ENCODE measurements at regions not wholly inside any gene's neighbourhood (a gene's known extent, or its start where the extent isn't known, plus 50 kb on each side); places are given as distances from the start of the nearest gene placed in this dataset.
"Not testable (repeated sequence)": the region's sequence is repeated elsewhere in the genome, so short reads cannot be mapped to it uniquely, and the experiment has no call there.

DNA sequence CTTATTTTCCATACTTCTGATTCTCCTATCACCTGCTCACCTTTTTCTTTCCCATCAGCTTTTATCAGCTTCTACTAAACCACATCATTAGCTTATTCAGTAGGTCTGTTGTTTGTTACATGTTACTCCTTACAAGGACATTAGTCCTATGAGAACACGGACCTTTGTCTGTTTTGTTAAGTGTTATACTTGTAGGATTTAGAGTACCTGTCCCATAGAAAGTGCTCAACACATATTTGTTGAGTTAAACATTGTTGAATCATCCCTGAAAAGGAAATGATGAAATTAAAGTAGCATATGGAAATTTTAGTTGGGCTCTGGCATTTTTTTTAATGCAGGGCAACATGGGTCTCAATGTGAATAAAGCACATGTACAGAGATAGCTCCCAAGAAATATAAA, 222.1 kb upstream of the CARD18 start:
- H3K36me3 Mint-ChIP-seq (ENCODE audit: low read depth): no peaks in the 10 kb centered on the region
- DNase-seq (ENCODE audit: low read depth, low spot score): no peak
- H3K4me1 Mint-ChIP-seq: peaks cover 6% of the 10 kb centered on the region
- H3K27me3 Mint-ChIP-seq (ENCODE audit: low read depth): peaks cover 10% of the 10 kb centered on the region
- H3K27ac Mint-ChIP-seq (ENCODE audit: unreplicated experiment): no peak overlapping the region
- no peak overlapping the region for H3K4me3 Mint-ChIP-seq
- H3K9me3 Mint-ChIP-seq: peaks cover 6% of the 10 kb centered on the region
- TF ChIP-seq, protein P1, sequence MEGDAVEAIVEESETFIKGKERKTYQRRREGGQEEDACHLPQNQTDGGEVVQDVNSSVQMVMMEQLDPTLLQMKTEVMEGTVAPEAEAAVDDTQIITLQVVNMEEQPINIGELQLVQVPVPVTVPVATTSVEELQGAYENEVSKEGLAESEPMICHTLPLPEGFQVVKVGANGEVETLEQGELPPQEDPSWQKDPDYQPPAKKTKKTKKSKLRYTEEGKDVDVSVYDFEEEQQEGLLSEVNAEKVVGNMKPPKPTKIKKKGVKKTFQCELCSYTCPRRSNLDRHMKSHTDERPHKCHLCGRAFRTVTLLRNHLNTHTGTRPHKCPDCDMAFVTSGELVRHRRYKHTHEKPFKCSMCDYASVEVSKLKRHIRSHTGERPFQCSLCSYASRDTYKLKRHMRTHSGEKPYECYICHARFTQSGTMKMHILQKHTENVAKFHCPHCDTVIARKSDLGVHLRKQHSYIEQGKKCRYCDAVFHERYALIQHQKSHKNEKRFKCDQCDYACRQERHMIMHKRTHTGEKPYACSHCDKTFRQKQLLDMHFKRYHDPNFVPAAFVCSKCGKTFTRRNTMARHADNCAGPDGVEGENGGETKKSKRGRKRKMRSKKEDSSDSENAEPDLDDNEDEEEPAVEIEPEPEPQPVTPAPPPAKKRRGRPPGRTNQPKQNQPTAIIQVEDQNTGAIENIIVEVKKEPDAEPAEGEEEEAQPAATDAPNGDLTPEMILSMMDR (conservative IDR thresholded peaks at IDR 0.05): no peak

DNA sequence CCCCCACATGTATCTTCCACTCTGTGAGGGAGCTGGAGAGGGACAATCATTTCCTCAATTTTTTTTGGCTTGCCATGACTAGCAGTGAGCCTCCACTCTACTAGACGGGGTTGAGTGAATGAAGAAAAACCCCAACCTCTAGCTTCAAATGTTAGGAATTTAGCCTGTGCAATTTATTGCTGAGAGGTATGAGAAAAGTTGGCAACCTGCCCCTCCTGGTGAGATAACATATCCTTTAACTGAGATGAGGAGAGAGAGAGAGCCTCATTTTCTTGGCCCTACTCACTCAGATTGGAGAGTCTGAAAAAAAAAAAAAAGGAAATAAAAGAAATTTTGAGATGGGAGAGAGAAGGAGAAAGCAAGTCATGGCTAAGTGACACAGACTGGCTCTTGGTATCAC, 218.2 kb upstream of the CARD18 start:
- Mint-ChIP-seq H3K27ac (ENCODE audit: unreplicated experiment) (no peak overlapping the region), H3K9me3 (peaks cover 6% of the 10 kb centered on the region), H3K27me3 (ENCODE audit: low read depth) (peaks cover 2% of the 10 kb centered on the region), H3K4me3 (no peak overlapping the region), H3K36me3 (ENCODE audit: low read depth) (no peaks in the 10 kb centered on the region), H3K4me1 (peaks cover 6% of the 10 kb centered on the region)
- DNase-seq (ENCODE audit: low read depth, low spot score): no peak
- TF ChIP-seq, protein P1 (conservative IDR thresholded peaks at IDR 0.05): no peak

DNA sequence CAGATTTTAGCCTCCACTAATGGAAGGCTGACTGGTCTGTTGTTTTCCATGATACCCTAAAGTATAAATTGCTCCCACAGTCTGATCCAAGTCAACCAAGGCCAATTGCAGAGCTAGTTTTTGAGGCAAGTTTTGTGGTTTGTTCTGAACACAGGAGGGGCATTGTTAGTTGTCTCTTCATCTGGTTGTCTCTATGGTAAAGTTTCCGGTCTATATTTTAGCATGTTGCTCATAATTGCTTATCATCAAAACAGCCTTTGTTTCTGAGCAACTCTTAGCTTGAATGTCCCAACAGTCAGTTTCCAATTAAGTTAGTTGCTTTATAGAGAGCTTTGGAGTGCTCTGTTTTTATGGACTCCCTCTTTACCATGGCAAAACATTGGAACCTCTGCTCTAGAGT, 217.6 kb upstream of the CARD18 start:
- no peak overlapping the region for H3K27ac Mint-ChIP-seq (ENCODE audit: unreplicated experiment)
- H3K36me3 Mint-ChIP-seq (ENCODE audit: low read depth): no peaks in the 10 kb centered on the region
- peaks cover 2% of the 10 kb centered on the region for H3K27me3 Mint-ChIP-seq (ENCODE audit: low read depth)
- TF ChIP-seq, protein P1 (conservative IDR thresholded peaks at IDR 0.05): no peak
- H3K4me3 Mint-ChIP-seq: no peak overlapping the region
- peaks cover 6% of the 10 kb centered on the region for H3K4me1 Mint-ChIP-seq
- H3K9me3 Mint-ChIP-seq: peaks cover 6% of the 10 kb centered on the region
- DNase-seq (ENCODE audit: low read depth, low spot score): no peak

DNA sequence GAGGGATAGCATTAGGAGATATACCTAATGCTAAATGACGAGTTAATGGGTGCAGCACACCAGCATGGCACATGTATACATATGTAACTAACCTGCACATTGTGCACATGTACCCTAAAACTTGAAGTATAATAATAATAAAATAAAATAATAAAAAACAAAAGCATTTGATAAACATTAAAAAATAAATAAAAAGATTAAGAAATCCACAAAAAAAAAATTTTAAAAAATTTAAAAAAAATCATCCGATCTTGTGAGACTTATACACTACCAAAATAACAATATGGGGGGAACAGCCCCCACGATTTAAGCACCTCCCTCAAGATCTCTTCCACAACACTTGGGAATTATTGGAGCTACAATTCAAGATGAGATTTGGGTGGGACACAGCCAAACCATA, 210.3 kb upstream of the CARD18 start:
- H3K9me3 Mint-ChIP-seq; H3K27ac Mint-ChIP-seq (ENCODE audit: unreplicated experiment); DNase-seq (ENCODE audit: low read depth, low spot score); H3K4me1 Mint-ChIP-seq; H3K27me3 Mint-ChIP-seq (ENCODE audit: low read depth); H3K36me3 Mint-ChIP-seq (ENCODE audit: low read depth); H3K4me3 Mint-ChIP-seq: not testable (repeated sequence)

DNA sequence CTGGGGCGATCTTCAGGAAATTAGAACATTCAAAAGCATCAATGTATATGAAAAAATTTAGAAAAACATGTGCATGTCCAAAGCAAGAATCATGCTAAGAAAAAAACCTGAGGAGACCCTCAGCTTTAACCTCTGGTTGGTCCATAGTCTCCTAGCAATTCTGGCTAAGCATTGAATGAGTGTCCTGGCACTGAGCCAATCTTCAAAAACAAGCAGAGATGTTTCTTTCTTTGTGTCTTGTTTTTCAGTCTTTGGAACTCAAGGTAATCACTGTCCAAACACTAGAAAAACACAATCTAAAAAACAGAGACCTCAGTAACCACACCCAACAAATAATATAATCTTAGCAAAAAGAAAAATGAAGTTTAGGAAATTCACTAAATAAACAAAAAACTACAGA, 205.4 kb upstream of the CARD18 start:
- H3K36me3 Mint-ChIP-seq (ENCODE audit: low read depth): no peaks in the 10 kb centered on the region
- TF ChIP-seq, protein P1 (conservative IDR thresholded peaks at IDR 0.05): no peak
- no peak overlapping the region for H3K4me3 Mint-ChIP-seq
- H3K4me1 Mint-ChIP-seq: no peaks in the 10 kb centered on the region
- H3K27me3 Mint-ChIP-seq (ENCODE audit: low read depth): no peaks in the 10 kb centered on the region
- DNase-seq (ENCODE audit: low read depth, low spot score): no peak
- peaks cover 5% of the 10 kb centered on the region for H3K9me3 Mint-ChIP-seq
- H3K27ac Mint-ChIP-seq (ENCODE audit: unreplicated experiment): no peak overlapping the region

DNA sequence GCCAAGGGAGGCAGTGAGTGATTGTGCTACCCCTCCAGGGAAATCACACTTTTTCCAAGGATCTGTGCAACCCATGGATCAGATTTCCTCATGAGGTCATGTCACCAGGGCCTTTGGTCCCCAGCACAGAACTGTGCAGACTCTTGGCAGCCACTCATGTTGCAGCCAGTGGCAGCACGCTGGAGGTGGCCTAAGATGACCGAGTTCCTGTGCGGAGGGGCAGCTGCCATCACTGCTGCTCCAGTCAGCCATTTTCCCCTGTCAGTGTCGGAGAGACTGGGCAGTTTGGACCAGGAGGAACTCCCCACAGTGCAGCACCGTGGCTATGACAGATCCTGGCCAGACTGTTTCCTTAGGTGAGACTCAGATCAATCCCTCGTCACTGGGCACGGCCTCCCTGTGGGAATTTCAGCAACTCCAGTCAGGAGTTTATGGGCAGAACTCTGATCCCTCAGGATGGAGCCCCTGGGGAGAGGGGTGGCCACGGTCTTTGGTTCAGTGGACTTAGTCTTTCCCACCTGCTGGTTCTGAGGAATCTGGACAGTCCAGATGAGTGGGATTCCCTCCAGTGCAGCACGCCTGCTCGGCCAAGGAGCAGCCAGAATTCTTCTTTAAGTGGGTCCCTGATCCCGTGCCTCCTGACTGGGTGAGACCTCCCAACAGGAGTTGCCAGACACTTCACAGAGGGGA, 194.6 kb upstream of the CARD18 start:
- peaks cover 7% of the 10 kb centered on the region for H3K9me3 Mint-ChIP-seq
- no peaks in the 10 kb centered on the region for H3K4me1 Mint-ChIP-seq
- H3K36me3 Mint-ChIP-seq (ENCODE audit: low read depth): no peaks in the 10 kb centered on the region
- TF ChIP-seq, protein P1 (conservative IDR thresholded peaks at IDR 0.05): no peak
- no peak overlapping the region for H3K4me3 Mint-ChIP-seq
- no peak overlapping the region for H3K27ac Mint-ChIP-seq (ENCODE audit: unreplicated experiment)
- no peaks in the 10 kb centered on the region for H3K27me3 Mint-ChIP-seq (ENCODE audit: low read depth)
- DNase-seq (ENCODE audit: low read depth, low spot score): no peak
